Activated CD4-positive, alpha-beta T cell treated with anti-CD3 and anti-CD28 coated beads, Interleukin-2, amount 10 ng/mL, durations not matched to agents 7 days and 5 days (primary cell): ENCODE measurements at regions not wholly inside any gene's neighbourhood (a gene's known extent, or its start where the extent isn't known, plus 50 kb on each side); places are given as distances from the start of the nearest gene placed in this dataset.
"Not testable (repeated sequence)": the region's sequence is repeated elsewhere in the genome, so short reads cannot be mapped to it uniquely, and the experiment has no call there.

Experiments
- CTCF ChIA-PET: fragments of 350-600 bp; sonication (Branson Sonifier 250); formaldehyde crosslinking; loops from one replicate; lab custom pipeline; 2021; ENCODE audit warnings: antibody characterized with exemption; lab: Charles Lee
- POLR2A ChIA-PET: fragments of 350-600 bp; sonication (Branson Sonifier 250); formaldehyde crosslinking; loops from one replicate; lab custom pipeline; 2021; ENCODE audit warnings: antibody characterized with exemption; lab: Charles Lee
- DNase-seq: peaks from one replicate; pipeline ENCODE4 v3.0.0-alpha.2; 2020
- H3K27ac Mint-ChIP-seq: one replicate; pipeline ENCODE4 v1.8.0; 2021; ENCODE audit warnings: mild to moderate bottlenecking, moderate library complexity, mixed read lengths
- H3K27me3 Mint-ChIP-seq: one replicate; pipeline ENCODE4 v1.8.0; 2021; ENCODE audit warnings: mixed read lengths
- H3K36me3 Mint-ChIP-seq: one replicate; pipeline ENCODE4 v1.8.0; 2021; ENCODE audit warnings: low read depth, mixed read lengths
- H3K4me1 Mint-ChIP-seq: one replicate; pipeline ENCODE4 v1.8.0; 2021; ENCODE audit warnings: mixed read lengths
- H3K4me3 Mint-ChIP-seq: one replicate; pipeline ENCODE4 v1.8.0; 2021; ENCODE audit warnings: mild to moderate bottlenecking, moderate library complexity, mixed read lengths
- H3K9me3 Mint-ChIP-seq: one replicate; pipeline ENCODE4 v1.8.0; 2021; ENCODE audit warnings: mixed read lengths

- H3K4me3 Mint-ChIP-seq, result no peak overlapping the region
- no peaks in the 10 kb centered on the region for H3K4me1 Mint-ChIP-seq
- DNase-seq, result no peak
- no peak overlapping the region for H3K27ac Mint-ChIP-seq
- ChIA-PET POLR2A (no interaction called here), CTCF (no interaction called here)
- no peaks in the 10 kb centered on the region for H3K27me3 Mint-ChIP-seq
- no peaks in the 10 kb centered on the region for H3K9me3 Mint-ChIP-seq
- H3K36me3 Mint-ChIP-seq, result no peaks in the 10 kb centered on the region
These were observed 707.5 kb upstream of the FSHR start for GRCh38 chr2:49861821-49862220.

- no peaks in the 10 kb centered on the region for H3K9me3 Mint-ChIP-seq
- H3K27me3 Mint-ChIP-seq, result no peaks in the 10 kb centered on the region
- CTCF ChIA-PET, result no interaction called here
- POLR2A ChIA-PET, result no interaction called here
- DNase-seq, result no peak
- no peak overlapping the region for H3K4me3 Mint-ChIP-seq
- no peaks in the 10 kb centered on the region for H3K36me3 Mint-ChIP-seq
- H3K4me1 Mint-ChIP-seq, result no peaks in the 10 kb centered on the region
- H3K27ac Mint-ChIP-seq, result no peak overlapping the region
These were observed 706.5 kb upstream of the FSHR start for GRCh38 chr2:49860834-49861233.

- H3K4me3 Mint-ChIP-seq, result no peak overlapping the region
- CTCF ChIA-PET, result no interaction called here
- no peaks in the 10 kb centered on the region for H3K9me3 Mint-ChIP-seq
- H3K27ac Mint-ChIP-seq, result no peak overlapping the region
- no peaks in the 10 kb centered on the region for H3K4me1 Mint-ChIP-seq
- no peak for DNase-seq
- no peaks in the 10 kb centered on the region for H3K27me3 Mint-ChIP-seq
- no peaks in the 10 kb centered on the region for H3K36me3 Mint-ChIP-seq
- POLR2A ChIA-PET, result no interaction called here
These were observed 705.9 kb upstream of the FSHR start for GRCh38 chr2:49860170-49860569.

DNA sequence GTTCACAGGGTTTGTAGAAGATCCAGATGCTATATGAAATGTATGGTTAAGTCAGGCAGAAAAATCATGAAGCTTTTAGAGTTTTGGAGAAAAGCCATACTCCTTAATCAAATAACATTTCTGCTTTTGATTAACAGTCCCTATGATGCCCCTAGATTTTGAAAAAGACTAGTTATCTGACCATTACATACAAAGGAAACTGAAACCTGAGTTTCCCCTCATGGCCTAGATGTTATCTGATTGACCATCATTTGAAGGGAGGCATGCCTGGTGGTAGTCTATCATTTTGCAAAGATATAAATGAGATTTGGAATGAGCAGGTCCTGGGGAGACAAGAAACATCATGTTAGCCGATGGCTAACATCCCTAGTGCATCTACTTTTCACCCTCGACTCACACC lies 704.3 kb upstream of the FSHR start:
- ChIA-PET CTCF (no interaction called here), POLR2A (no interaction called here)
- DNase-seq, result no peak
- Mint-ChIP-seq H3K27ac (no peak overlapping the region), H3K4me1 (no peaks in the 10 kb centered on the region), H3K9me3 (no peaks in the 10 kb centered on the region), H3K36me3 (no peaks in the 10 kb centered on the region), H3K4me3 (no peak overlapping the region), H3K27me3 (no peaks in the 10 kb centered on the region)

GRCh38 chr2:49858113-49858490 lies 703.8 kb upstream of the FSHR start:
- H3K27me3 Mint-ChIP-seq, result no peaks in the 10 kb centered on the region
- H3K36me3 Mint-ChIP-seq, result no peaks in the 10 kb centered on the region
- no peaks in the 10 kb centered on the region for H3K4me1 Mint-ChIP-seq
- POLR2A ChIA-PET, result no interaction called here
- CTCF ChIA-PET, result no interaction called here
- no peak for DNase-seq
- no peak overlapping the region for H3K27ac Mint-ChIP-seq
- H3K4me3 Mint-ChIP-seq, result no peak overlapping the region
- H3K9me3 Mint-ChIP-seq, result no peaks in the 10 kb centered on the region

GRCh38 chr2:49857371-49858112 lies 703.2 kb upstream of the FSHR start:
- ChIA-PET CTCF (no interaction called here), POLR2A (no interaction called here)
- H3K4me1 Mint-ChIP-seq, result no peaks in the 10 kb centered on the region
- no peak for DNase-seq
- H3K4me3 Mint-ChIP-seq, result no peak overlapping the region
- H3K36me3 Mint-ChIP-seq, result no peaks in the 10 kb centered on the region
- H3K27me3 Mint-ChIP-seq, result no peaks in the 10 kb centered on the region
- no peaks in the 10 kb centered on the region for H3K9me3 Mint-ChIP-seq
- no peak overlapping the region for H3K27ac Mint-ChIP-seq

DNA sequence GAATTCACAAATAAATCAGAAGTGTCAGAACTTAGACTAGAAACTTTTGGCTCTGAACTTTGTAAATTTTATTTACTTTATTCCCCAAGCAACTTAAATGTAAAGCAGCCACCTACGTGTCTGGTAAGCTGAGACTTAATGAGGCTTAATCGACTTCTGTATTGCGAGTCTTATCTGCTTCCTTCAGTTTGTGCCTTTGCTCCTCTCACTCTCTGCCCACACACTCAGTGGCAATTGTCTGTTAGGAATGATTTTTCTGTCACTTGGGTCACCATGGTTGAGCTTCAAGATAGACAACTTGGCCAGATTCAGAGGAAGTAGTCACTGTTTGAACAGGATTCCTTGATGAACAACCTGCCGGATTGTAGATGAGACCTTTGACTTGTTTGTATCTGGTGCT lies 691.4 kb upstream of the FSHR start:
- H3K27ac Mint-ChIP-seq, result no peak overlapping the region
- no peaks in the 10 kb centered on the region for H3K4me1 Mint-ChIP-seq
- POLR2A ChIA-PET, result no interaction called here
- no peak for DNase-seq
- CTCF ChIA-PET, result no interaction called here
- peaks cover 2% of the 10 kb centered on the region for H3K27me3 Mint-ChIP-seq
- no peaks in the 10 kb centered on the region for H3K9me3 Mint-ChIP-seq
- H3K4me3 Mint-ChIP-seq, result no peak overlapping the region
- H3K36me3 Mint-ChIP-seq, result no peaks in the 10 kb centered on the region

- DNase-seq, result no peak
- no peaks in the 10 kb centered on the region for H3K9me3 Mint-ChIP-seq
- peaks cover 2% of the 10 kb centered on the region for H3K27me3 Mint-ChIP-seq
- H3K4me1 Mint-ChIP-seq, result no peaks in the 10 kb centered on the region
- POLR2A ChIA-PET, result no interaction called here
- H3K4me3 Mint-ChIP-seq, result no peak overlapping the region
- no peaks in the 10 kb centered on the region for H3K36me3 Mint-ChIP-seq
- no peak overlapping the region for H3K27ac Mint-ChIP-seq
- CTCF ChIA-PET, result no interaction called here
These were observed 690.7 kb upstream of the FSHR start for GRCh38 chr2:49845021-49845420.

DNA sequence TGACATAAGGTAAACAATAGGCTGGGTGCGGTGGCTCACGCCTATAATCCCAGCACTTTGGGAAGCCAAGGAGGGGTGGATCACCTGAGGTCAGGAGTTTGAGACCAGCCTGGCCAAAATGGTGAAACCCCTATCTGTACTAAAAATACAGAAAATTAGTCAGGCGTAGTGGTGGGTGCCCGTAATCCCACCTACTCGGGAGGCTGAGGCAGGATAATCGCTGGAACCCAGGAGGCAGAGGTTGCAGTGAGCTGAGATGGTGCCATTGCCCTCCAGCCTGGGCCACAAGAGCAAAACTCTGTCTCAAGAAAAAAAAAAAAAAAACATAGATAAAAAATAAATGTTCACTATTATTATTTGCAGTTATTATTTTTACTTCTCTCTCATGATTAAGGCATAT lies 689.8 kb upstream of the FSHR start:
- H3K27me3 Mint-ChIP-seq, H3K9me3 Mint-ChIP-seq, H3K4me3 Mint-ChIP-seq, H3K27ac Mint-ChIP-seq, CTCF ChIA-PET, DNase-seq, POLR2A ChIA-PET, H3K36me3 Mint-ChIP-seq, H3K4me1 Mint-ChIP-seq: not testable (repeated sequence)

- no peak for DNase-seq
- ChIA-PET POLR2A (no interaction called here), CTCF (no interaction called here)
- no peak overlapping the region for H3K4me3 Mint-ChIP-seq
- no peaks in the 10 kb centered on the region for H3K36me3 Mint-ChIP-seq
- no peaks in the 10 kb centered on the region for H3K4me1 Mint-ChIP-seq
- H3K27ac Mint-ChIP-seq, result no peak overlapping the region
- no peaks in the 10 kb centered on the region for H3K9me3 Mint-ChIP-seq
- peaks cover under 1% of the 10 kb centered on the region for H3K27me3 Mint-ChIP-seq
These were observed 689.0 kb upstream of the FSHR start for GRCh38 chr2:49843314-49843713.

- no peaks in the 10 kb centered on the region for H3K36me3 Mint-ChIP-seq
- no peaks in the 10 kb centered on the region for H3K27me3 Mint-ChIP-seq
- POLR2A ChIA-PET, result no interaction called here
- no peaks in the 10 kb centered on the region for H3K9me3 Mint-ChIP-seq
- DNase-seq, result no peak
- H3K27ac Mint-ChIP-seq, result no peak overlapping the region
- CTCF ChIA-PET, result no interaction called here
- H3K4me1 Mint-ChIP-seq, result no peaks in the 10 kb centered on the region
- H3K4me3 Mint-ChIP-seq, result no peak overlapping the region
These were observed 686.2 kb upstream of the FSHR start for GRCh38 chr2:49840428-49840975.

DNA sequence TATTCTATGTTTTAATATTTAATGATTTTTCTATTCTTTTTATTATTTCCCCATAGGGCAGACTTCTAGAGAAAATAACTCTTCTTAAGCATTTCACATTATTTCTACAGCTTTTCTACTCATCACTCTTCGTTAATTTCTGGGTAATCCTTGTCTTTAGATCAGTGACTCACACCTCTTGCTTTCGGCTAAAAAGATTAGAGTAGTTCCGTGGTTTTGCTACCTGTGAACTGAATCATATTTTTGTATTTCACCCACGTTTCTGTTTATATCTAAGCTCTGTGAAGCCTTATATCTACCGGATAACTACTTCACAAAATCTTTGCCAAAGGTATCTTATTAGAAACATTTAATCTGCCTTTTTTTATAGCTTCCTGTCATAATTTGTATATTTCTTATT lies 685.5 kb upstream of the FSHR start:
- DNase-seq, result no peak
- H3K27ac Mint-ChIP-seq, result no peak overlapping the region
- no peaks in the 10 kb centered on the region for H3K9me3 Mint-ChIP-seq
- CTCF ChIA-PET, result no interaction called here
- POLR2A ChIA-PET, result no interaction called here
- no peak overlapping the region for H3K4me3 Mint-ChIP-seq
- H3K36me3 Mint-ChIP-seq, result no peaks in the 10 kb centered on the region
- no peaks in the 10 kb centered on the region for H3K27me3 Mint-ChIP-seq
- no peaks in the 10 kb centered on the region for H3K4me1 Mint-ChIP-seq

DNA sequence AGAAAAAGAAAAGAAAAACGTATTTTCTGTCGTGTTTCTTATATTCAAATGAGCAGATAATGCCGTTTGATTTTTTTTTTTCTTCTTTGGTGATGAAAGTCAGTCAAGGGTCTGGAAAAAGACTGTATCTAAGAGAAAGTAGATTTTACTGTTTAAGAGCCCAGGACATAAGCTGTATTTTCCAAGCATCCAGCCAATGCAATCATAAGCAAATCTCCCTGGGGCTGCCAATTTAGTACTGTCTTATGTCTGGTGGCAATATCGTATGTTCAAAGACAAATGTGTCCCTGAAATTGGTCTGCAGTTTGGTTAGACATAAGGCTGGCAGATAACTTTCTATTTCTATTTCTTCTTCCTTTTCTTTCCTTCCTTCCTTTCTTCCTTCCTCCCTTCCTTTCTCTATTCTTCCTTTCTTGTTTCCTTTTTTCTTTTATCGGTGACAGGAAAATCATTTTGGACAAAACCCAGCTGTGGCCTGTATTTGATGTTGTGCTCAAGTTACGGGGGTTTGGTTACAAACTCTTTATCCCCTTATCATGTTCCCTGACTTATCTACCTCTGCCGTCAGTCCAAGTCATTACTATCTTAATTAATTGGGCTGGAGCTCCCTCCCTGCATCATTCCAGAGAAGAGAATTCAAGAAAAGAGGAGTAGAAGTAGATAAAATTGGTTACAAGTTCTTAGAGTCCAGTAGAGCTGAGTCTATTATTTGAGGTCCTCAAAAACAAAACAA lies 683.4 kb upstream of the FSHR start:
- DNase-seq, result no peak
- H3K4me1 Mint-ChIP-seq, result no peaks in the 10 kb centered on the region
- CTCF ChIA-PET, result no interaction called here
- no peaks in the 10 kb centered on the region for H3K9me3 Mint-ChIP-seq
- no peaks in the 10 kb centered on the region for H3K36me3 Mint-ChIP-seq
- no peak overlapping the region for H3K4me3 Mint-ChIP-seq
- no peaks in the 10 kb centered on the region for H3K27me3 Mint-ChIP-seq
- no peak overlapping the region for H3K27ac Mint-ChIP-seq
- POLR2A ChIA-PET, result no interaction called here
